HepG2 (cell line): ENCODE measurements at regions not wholly inside any gene's neighbourhood (a gene's known extent, or its start where the extent isn't known, plus 50 kb on each side); places are given as distances from the start of the nearest gene placed in this dataset.

Experiments used
- ATAC-seq: fragments of 200-7000 bp; cut with Tn5 transposase; 3 replicates; pipeline ENCODE4 v1.9.1; 2020; ENCODE audit warnings: mild to moderate bottlenecking, moderate library complexity
- BruUV-seq: library from RNA; stranded (reverse); fragments of 400-500 nt; replicated peaks from 2 replicates; lab custom pipeline; 2021; lab: Mats Ljungman, UMichigan
- CTCF ChIA-PET: fragments of 300-600 bp; formaldehyde crosslinking; extraction: SDS; loops from one replicate; lab custom pipeline; 2021; ENCODE audit warnings: low total read pairs, inconsistent platforms, low intra/inter-chr PET ratio; lab: Yijun Ruan, JAX
- POLR2A ChIA-PET: fragments of 350-600 bp; sonication (Branson Sonifier 250); formaldehyde crosslinking; loops from one replicate; lab custom pipeline; 2020; ENCODE audit warnings: antibody characterized with exemption, inconsistent platforms; lab: Yijun Ruan, JAX
- DNase-seq: peaks from one replicate; pipeline ENCODE4 v3.0.0-alpha.2; 2015; ENCODE audit warnings: low spot score
- FAIRE-seq: peaks from 3 replicates; lab custom pipeline; 2011; peaks lifted over from hg19 to GRCh38; lab: Jason Lieb, UNC
- H2AFZ ChIP-seq: one replicate; pipeline ENCODE4 v1.6.1; 2011; ENCODE audit warnings: low read length, inconsistent platforms
- H3K27ac ChIP-seq: fragments of 300-600 bp; 3 replicates; pipeline ENCODE4 v1.8.0; 2011; ENCODE audit warnings: mixed run types, mild to moderate bottlenecking, mixed read lengths, low read length, inconsistent platforms; ENCODE audit not compliant: insufficient read depth; ENCODE audit errors: extremely low read length
- H3K27me3 ChIP-seq, 2 experiments: fragments of 200-600 bp in 1 of 2; 2 replicates in 1 of 2; 3 replicates in 1 of 2; pipeline versions ENCODE4 v1.6.0 to v1.8.0; 2011; ENCODE audit warnings: low read length in 2 of 2, mild to moderate bottlenecking in 2 of 2, moderate library complexity in 2 of 2, inconsistent platforms in 1 of 2; ENCODE audit not compliant: insufficient read depth in 2 of 2, control insufficient read depth in 1 of 2
- H3K36me3 ChIP-seq, 2 experiments: fragments of 200-600 bp in 1 of 2; replicated peaks in 1 of 2; 2 replicates in 1 of 2; 3 replicates in 1 of 2; pipeline versions ENCODE4 v1.5.1 to v1.8.0; 2011; ENCODE audit warnings: low read length in 2 of 2, inconsistent platforms in 1 of 2; ENCODE audit not compliant: insufficient read depth in 2 of 2, control insufficient read depth in 1 of 2
- H3K4me1 ChIP-seq: 2 replicates; pipeline ENCODE4 v1.5.1; 2012; ENCODE audit warnings: low read length, inconsistent platforms; ENCODE audit not compliant: insufficient read depth
- H3K4me2 ChIP-seq: 2 replicates; pipeline ENCODE4 v1.6.0; 2011; ENCODE audit warnings: low read depth, low read length, inconsistent platforms
- H3K4me3 ChIP-seq, 3 experiments: fragments of 200-600 bp in 1 of 3; sonication (generic), shearing (Covaris generic) in 1 of 3; replicated peaks in 1 of 3; 2 replicates each; pipeline ENCODE4 v1.5.1; 2011 to 2016; ENCODE audit warnings: low read length in 3 of 3, inconsistent platforms in 2 of 3, low read depth in 2 of 3, mild to moderate bottlenecking in 2 of 3, control low read depth in 1 of 3, mixed read lengths in 1 of 3; ENCODE audit not compliant: insufficient read depth in 1 of 3
- H3K79me2 ChIP-seq: one replicate; pipeline ENCODE4 v1.6.1; 2011; ENCODE audit warnings: low read length, inconsistent platforms; ENCODE audit not compliant: insufficient read depth
- H3K9ac ChIP-seq: 2 replicates; pipeline ENCODE4 v1.6.0; 2011; ENCODE audit warnings: mild to moderate bottlenecking, low read depth, low read length, inconsistent platforms; ENCODE audit not compliant: insufficient read depth
- H3K9me3 ChIP-seq: 2 replicates; pipeline ENCODE4 v1.5.1; 2012; ENCODE audit warnings: mild to moderate bottlenecking, low read length
- H4K20me1 ChIP-seq: 2 replicates; pipeline ENCODE4 v1.6.0; 2011; ENCODE audit warnings: inconsistent platforms, mild to moderate bottlenecking, low read length, moderate library complexity; ENCODE audit not compliant: insufficient read depth
- BHLHE40 ChIP-seq: IDR thresholded peaks from 2 replicates; pipeline ENCODE4 v1.6.1; 2011; ENCODE audit warnings: low read length, improper control_type of control experiment
- GFI1 ChIP-seq: sonication (generic); formaldehyde crosslinking; IDR thresholded peaks from 2 replicates; pipeline ENCODE4 v1.5.0; 2020; ENCODE audit warnings: missing genetic modification reagents, mild to moderate bottlenecking, borderline replicate concordance
- MTF1 ChIP-seq: sonication (generic); formaldehyde crosslinking; IDR thresholded peaks from 2 replicates; pipeline ENCODE4 v1.5.0; 2020; ENCODE audit warnings: missing genetic modification reagents
- NCOR1 ChIP-seq: fragments of 200-600 bp; sonication (generic); IDR thresholded peaks from 2 replicates; pipeline ENCODE4 v1.7.0; 2017; ENCODE audit warnings: antibody characterized with exemption, low read length, borderline replicate concordance
- NR1H2 ChIP-seq: sonication (generic); formaldehyde crosslinking; IDR thresholded peaks from 2 replicates; pipeline ENCODE4 v1.8.1; 2022; ENCODE audit warnings: low read depth, missing genetic modification reagents, borderline replicate concordance
- RBM22 ChIP-seq: fragments of 200-400 bp; formaldehyde crosslinking; optimal IDR thresholded peaks from 2 replicates; pipeline ENCODE3; 2017; ENCODE audit warnings: mild to moderate bottlenecking, low read length, moderate library complexity
- SRSF1 ChIP-seq: fragments of 200-400 bp; formaldehyde crosslinking; optimal IDR thresholded peaks from 2 replicates; pipeline ENCODE3; 2017; ENCODE audit warnings: mild to moderate bottlenecking, low read depth, low read length, moderate library complexity
- U2AF1 ChIP-seq: fragments of 200-400 bp; formaldehyde crosslinking; optimal IDR thresholded peaks from 2 replicates; pipeline ENCODE3; 2017; ENCODE audit warnings: mild to moderate bottlenecking, low read depth, low read length
- ZC3H4 ChIP-seq: sonication (generic); formaldehyde crosslinking; IDR thresholded peaks from 2 replicates; pipeline ENCODE4 v1.4.0; 2020; ENCODE audit warnings: missing genetic modification reagents, borderline replicate concordance
- ZNF224 ChIP-seq: sonication (generic); formaldehyde crosslinking; IDR thresholded peaks from 2 replicates; pipeline ENCODE4 v1.5.0; 2020; ENCODE audit warnings: mild to moderate bottlenecking, missing genetic modification reagents
- ZNF329 ChIP-seq: sonication (generic); formaldehyde crosslinking; IDR thresholded peaks from 2 replicates; pipeline ENCODE4 v1.9.0; 2021; ENCODE audit warnings: low read depth, mild to moderate bottlenecking, missing genetic modification reagents
- ZNF543 ChIP-seq: sonication (generic); formaldehyde crosslinking; IDR thresholded peaks from 2 replicates; pipeline ENCODE4 v1.4.0; 2020; ENCODE audit warnings: mild to moderate bottlenecking, missing genetic modification reagents
- ZNF569 ChIP-seq: sonication (generic); formaldehyde crosslinking; IDR thresholded peaks from 2 replicates; pipeline ENCODE4 v1.5.0; 2020; ENCODE audit warnings: mild to moderate bottlenecking, missing genetic modification reagents, moderate library complexity, borderline replicate concordance
- WGBS: methylation state at CpG from one replicate; pipeline ENCODE4 v1.1.6; 2017; ENCODE audit warnings: low lambda C conversion rate; 5-methylcytosine and 5-hydroxymethylcytosine counted together
- in situ Hi-C: cut with HindIII; loops from 2 replicates; pipeline ENCODE4 v1.10.0; 2017; ENCODE audit warnings: low pct_unique_long_range_greater_than_20kb; ENCODE audit not compliant: extremely low pct_ligation_motif_present
- intact Hi-C: fragments of 100-400 bp; cut with micrococcal nuclease; formaldehyde crosslinking; loops from one replicate; pipeline ENCODE4 v1.10.0; 2022; ENCODE audit not compliant: unreplicated experiment
- TF ChIP-seq, protein P1 (sequence below): sonication (generic); formaldehyde crosslinking; IDR thresholded peaks from 2 replicates; pipeline ENCODE4 v1.5.1; 2020; ENCODE audit warnings: mild to moderate bottlenecking, missing genetic modification reagents, borderline replicate concordance
- TF ChIP-seq, protein P2 (sequence below): sonication (generic); formaldehyde crosslinking; IDR thresholded peaks from 2 replicates; pipeline ENCODE4 v1.4.0; 2020; ENCODE audit warnings: missing genetic modification reagents, mild to moderate bottlenecking, borderline replicate concordance
- TF ChIP-seq, protein P3 (sequence below): sonication (generic); formaldehyde crosslinking; IDR thresholded peaks from 2 replicates; pipeline ENCODE4 v1.5.1; 2020; ENCODE audit warnings: missing genetic modification reagents, mild to moderate bottlenecking, borderline replicate concordance

DNA sequence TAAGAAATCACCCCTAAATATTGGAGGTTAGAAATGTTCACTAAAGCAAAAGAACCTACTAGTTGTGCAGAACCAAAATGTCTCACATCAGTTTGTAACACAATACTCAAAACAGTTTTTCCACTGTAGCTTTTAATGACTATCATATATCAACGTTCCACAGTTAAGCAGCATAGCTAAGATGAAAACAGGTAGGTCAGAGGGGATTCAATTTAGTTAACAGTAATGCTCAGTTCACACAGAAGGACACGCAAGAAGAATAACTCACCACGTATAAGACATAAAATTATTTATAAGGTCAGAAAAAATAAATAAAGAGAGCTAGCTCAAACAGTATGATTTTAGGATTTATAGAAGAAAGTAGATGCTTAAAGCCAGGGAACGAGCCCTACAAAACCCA lies 118.9 kb upstream of the CCDC150 start:
- intact Hi-C loops (no loop called here), in situ Hi-C loops (no loop called here)
- ATAC-seq, result no peak
- no peak for FAIRE-seq
- no peak overlapping the region for H3K9ac ChIP-seq
- H3K27me3 ChIP-seq, result peaks cover 0 to 6% of the 10 kb centered on the region in 2 experiments; a peak in 1 of 5 replicates
- H3K79me2 ChIP-seq, result no peaks in the 10 kb centered on the region
- H2AFZ ChIP-seq, result no peak overlapping the region
- no TSS peak for BruUV-seq
- DNase-seq, result no peak
- H3K4me3 ChIP-seq, result no peak overlapping the region
- H3K4me1 ChIP-seq, result no peaks in the 10 kb centered on the region
- WGBS, result 34% methylated on average over 4 of the region's 4 CpGs
- H3K9me3 ChIP-seq, result no peaks in the 10 kb centered on the region
- no peak overlapping the region for H3K27ac ChIP-seq
- ChIA-PET POLR2A (no interaction called here), CTCF (no interaction called here)
- no peaks in the 10 kb centered on the region for H4K20me1 ChIP-seq
- no peaks in the 10 kb centered on the region for H3K36me3 ChIP-seq
- H3K4me2 ChIP-seq, result no peak overlapping the region
- TF ChIP-seq MTF1 (CRISPR knock-in tag), result no peak
- no peak for TF ChIP-seq RBM22
- TF ChIP-seq BHLHE40, result no peak
- no peak for TF ChIP-seq ZNF543 (CRISPR knock-in tag)
- TF ChIP-seq, protein P1, sequence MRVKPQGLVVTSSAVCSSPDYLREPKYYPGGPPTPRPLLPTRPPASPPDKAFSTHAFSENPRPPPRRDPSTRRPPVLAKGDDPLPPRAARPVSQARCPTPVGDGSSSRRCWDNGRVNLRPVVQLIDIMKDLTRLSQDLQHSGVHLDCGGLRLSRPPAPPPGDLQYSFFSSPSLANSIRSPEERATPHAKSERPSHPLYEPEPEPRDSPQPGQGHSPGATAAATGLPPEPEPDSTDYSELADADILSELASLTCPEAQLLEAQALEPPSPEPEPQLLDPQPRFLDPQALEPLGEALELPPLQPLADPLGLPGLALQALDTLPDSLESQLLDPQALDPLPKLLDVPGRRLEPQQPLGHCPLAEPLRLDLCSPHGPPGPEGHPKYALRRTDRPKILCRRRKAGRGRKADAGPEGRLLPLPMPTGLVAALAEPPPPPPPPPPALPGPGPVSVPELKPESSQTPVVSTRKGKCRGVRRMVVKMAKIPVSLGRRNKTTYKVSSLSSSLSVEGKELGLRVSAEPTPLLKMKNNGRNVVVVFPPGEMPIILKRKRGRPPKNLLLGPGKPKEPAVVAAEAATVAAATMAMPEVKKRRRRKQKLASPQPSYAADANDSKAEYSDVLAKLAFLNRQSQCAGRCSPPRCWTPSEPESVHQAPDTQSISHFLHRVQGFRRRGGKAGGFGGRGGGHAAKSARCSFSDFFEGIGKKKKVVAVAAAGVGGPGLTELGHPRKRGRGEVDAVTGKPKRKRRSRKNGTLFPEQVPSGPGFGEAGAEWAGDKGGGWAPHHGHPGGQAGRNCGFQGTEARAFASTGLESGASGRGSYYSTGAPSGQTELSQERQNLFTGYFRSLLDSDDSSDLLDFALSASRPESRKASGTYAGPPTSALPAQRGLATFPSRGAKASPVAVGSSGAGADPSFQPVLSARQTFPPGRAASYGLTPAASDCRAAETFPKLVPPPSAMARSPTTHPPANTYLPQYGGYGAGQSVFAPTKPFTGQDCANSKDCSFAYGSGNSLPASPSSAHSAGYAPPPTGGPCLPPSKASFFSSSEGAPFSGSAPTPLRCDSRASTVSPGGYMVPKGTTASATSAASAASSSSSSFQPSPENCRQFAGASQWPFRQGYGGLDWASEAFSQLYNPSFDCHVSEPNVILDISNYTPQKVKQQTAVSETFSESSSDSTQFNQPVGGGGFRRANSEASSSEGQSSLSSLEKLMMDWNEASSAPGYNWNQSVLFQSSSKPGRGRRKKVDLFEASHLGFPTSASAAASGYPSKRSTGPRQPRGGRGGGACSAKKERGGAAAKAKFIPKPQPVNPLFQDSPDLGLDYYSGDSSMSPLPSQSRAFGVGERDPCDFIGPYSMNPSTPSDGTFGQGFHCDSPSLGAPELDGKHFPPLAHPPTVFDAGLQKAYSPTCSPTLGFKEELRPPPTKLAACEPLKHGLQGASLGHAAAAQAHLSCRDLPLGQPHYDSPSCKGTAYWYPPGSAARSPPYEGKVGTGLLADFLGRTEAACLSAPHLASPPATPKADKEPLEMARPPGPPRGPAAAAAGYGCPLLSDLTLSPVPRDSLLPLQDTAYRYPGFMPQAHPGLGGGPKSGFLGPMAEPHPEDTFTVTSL (CRISPR knock-in tag), result no peak
- no peak for TF ChIP-seq ZNF569
- no peak for TF ChIP-seq U2AF1
- TF ChIP-seq NR1H2 (CRISPR knock-in tag), result no peak
- TF ChIP-seq GFI1 (CRISPR knock-in tag), result no peak
- no peak for TF ChIP-seq NCOR1
- TF ChIP-seq SRSF1, result no peak
- no peak for TF ChIP-seq ZC3H4
- TF ChIP-seq, protein P2, sequence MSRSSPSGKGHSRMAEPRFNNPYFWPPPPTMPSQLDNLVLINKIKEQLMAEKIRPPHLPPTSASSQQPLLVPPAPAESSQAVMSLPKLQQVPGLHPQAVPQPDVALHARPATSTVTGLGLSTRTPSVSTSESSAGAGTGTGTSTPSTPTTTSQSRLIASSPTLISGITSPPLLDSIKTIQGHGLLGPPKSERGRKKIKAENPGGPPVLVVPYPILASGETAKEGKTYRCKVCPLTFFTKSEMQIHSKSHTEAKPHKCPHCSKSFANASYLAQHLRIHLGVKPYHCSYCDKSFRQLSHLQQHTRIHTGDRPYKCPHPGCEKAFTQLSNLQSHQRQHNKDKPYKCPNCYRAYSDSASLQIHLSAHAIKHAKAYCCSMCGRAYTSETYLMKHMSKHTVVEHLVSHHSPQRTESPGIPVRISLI (CRISPR knock-in tag), result no peak
- TF ChIP-seq ZNF224, result no peak
- TF ChIP-seq ZNF329 (CRISPR knock-in tag), result no peak
- TF ChIP-seq, protein P3, sequence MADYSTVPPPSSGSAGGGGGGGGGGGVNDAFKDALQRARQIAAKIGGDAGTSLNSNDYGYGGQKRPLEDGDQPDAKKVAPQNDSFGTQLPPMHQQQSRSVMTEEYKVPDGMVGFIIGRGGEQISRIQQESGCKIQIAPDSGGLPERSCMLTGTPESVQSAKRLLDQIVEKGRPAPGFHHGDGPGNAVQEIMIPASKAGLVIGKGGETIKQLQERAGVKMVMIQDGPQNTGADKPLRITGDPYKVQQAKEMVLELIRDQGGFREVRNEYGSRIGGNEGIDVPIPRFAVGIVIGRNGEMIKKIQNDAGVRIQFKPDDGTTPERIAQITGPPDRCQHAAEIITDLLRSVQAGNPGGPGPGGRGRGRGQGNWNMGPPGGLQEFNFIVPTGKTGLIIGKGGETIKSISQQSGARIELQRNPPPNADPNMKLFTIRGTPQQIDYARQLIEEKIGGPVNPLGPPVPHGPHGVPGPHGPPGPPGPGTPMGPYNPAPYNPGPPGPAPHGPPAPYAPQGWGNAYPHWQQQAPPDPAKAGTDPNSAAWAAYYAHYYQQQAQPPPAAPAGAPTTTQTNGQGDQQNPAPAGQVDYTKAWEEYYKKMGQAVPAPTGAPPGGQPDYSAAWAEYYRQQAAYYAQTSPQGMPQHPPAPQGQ (CRISPR knock-in tag), result no peak
